Trophoblast cell (in vitro differentiated cells and primary cell): ENCODE measurements at regions not wholly inside any gene's neighbourhood (a gene's known extent, or its start where the extent isn't known, plus 50 kb on each side); places are given as distances from the start of the nearest gene placed in this dataset.

ENCODE experiments used
- DNase-seq, 2 donors: peaks; one replicate each; pipeline ENCODE4 v3.0.0-alpha.2; 2016
- H2AFZ ChIP-seq: 2 replicates; pipeline ENCODE4 v1.6.1; 2013; ENCODE audit warnings: low read length, moderate library complexity, mild to moderate bottlenecking; ENCODE audit not compliant: insufficient read depth, poor library complexity
- H2AK5ac ChIP-seq: 2 replicates; pipeline ENCODE4 v1.6.1; 2013; ENCODE audit warnings: mild to moderate bottlenecking, low read length
- H2BK120ac ChIP-seq: 2 replicates; pipeline ENCODE4 v1.6.1; 2013; ENCODE audit warnings: low read length, mild to moderate bottlenecking, moderate library complexity; ENCODE audit not compliant: insufficient read depth, poor library complexity
- H2BK12ac ChIP-seq: 2 replicates; pipeline ENCODE4 v1.6.1; 2013; ENCODE audit warnings: mild to moderate bottlenecking, low read length, moderate library complexity
- H2BK5ac ChIP-seq: 2 replicates; pipeline ENCODE4 v1.6.1; 2013; ENCODE audit warnings: low read length, low read depth, moderate library complexity, mild to moderate bottlenecking; ENCODE audit not compliant: poor library complexity
- H3K14ac ChIP-seq: 2 replicates; pipeline ENCODE4 v1.6.1; 2013; ENCODE audit warnings: mild to moderate bottlenecking, low read length
- H3K18ac ChIP-seq: 2 replicates; pipeline ENCODE4 v1.6.1; 2013; ENCODE audit warnings: mild to moderate bottlenecking, low read length
- H3K23ac ChIP-seq: 2 replicates; pipeline ENCODE4 v1.6.1; 2013; ENCODE audit warnings: low read length
- H3K27ac ChIP-seq: 2 replicates; pipeline ENCODE4 v1.5.1; 2013; ENCODE audit warnings: low read depth, mild to moderate bottlenecking, inconsistent platforms, low read length, moderate library complexity
- H3K27me3 ChIP-seq: 2 replicates; pipeline ENCODE4 v1.6.1; 2013; ENCODE audit warnings: inconsistent platforms, mild to moderate bottlenecking, low read length, moderate library complexity; ENCODE audit not compliant: insufficient read depth
- H3K36me3 ChIP-seq, 2 experiments: 1 replicate in 1 of 2; 2 replicates in 1 of 2; pipeline ENCODE4 v1.6.1; 2013; ENCODE audit warnings: low read length in 2 of 2, mild to moderate bottlenecking in 2 of 2, moderate library complexity in 1 of 2; ENCODE audit not compliant: insufficient read depth in 2 of 2, control insufficient read depth in 1 of 2
- H3K4ac ChIP-seq: 2 replicates; pipeline ENCODE4 v1.6.1; 2013; ENCODE audit warnings: low read depth, mild to moderate bottlenecking, low read length, moderate library complexity
- H3K4me1 ChIP-seq, 2 experiments: 1 replicate in 1 of 2; 2 replicates in 1 of 2; pipeline ENCODE4 v1.6.1; 2013; ENCODE audit warnings: low read length in 2 of 2, mild to moderate bottlenecking in 2 of 2, moderate library complexity in 1 of 2; ENCODE audit not compliant: insufficient read depth in 2 of 2, control insufficient read depth in 1 of 2
- H3K4me2 ChIP-seq: 2 replicates; pipeline ENCODE4 v1.6.1; 2013; ENCODE audit warnings: inconsistent platforms, mild to moderate bottlenecking, low read length, moderate library complexity
- H3K4me3 ChIP-seq: 2 replicates; pipeline ENCODE4 v1.5.1; 2013; ENCODE audit warnings: mild to moderate bottlenecking, low read depth, low read length, inconsistent platforms
- H3K79me1 ChIP-seq: one replicate; pipeline ENCODE4 v1.6.1; 2013; ENCODE audit warnings: low read length
- H3K79me2 ChIP-seq: 2 replicates; pipeline ENCODE4 v1.6.1; 2013; ENCODE audit warnings: low read length, mild to moderate bottlenecking; ENCODE audit not compliant: control insufficient read depth, insufficient read depth, poor library complexity
- H3K9ac ChIP-seq: 2 replicates; pipeline ENCODE4 v1.6.1; 2013; ENCODE audit warnings: mild to moderate bottlenecking, low read length
- H3K9me3 ChIP-seq: 2 replicates; pipeline ENCODE4 v1.6.1; 2013; ENCODE audit warnings: low read depth, mild to moderate bottlenecking, control low read depth, inconsistent platforms, low read length; ENCODE audit not compliant: insufficient read depth
- H4K12ac ChIP-seq: 2 replicates; pipeline ENCODE4 v1.6.1; 2013; ENCODE audit warnings: low read depth, mild to moderate bottlenecking, low read length, moderate library complexity
- H4K8ac ChIP-seq: 2 replicates; pipeline ENCODE4 v1.6.1; 2013; ENCODE audit warnings: low read depth, mild to moderate bottlenecking, low read length, moderate library complexity
- H4K91ac ChIP-seq: one replicate; pipeline ENCODE4 v1.6.1; 2013; ENCODE audit warnings: low read depth, mild to moderate bottlenecking, low read length, moderate library complexity
- WGBS: extraction: QIAGEN DNeasy Blood & Tissue Kit; methylation state at CpG from one replicate; pipeline ENCODE4 v1.1.7; 2013; ENCODE audit warnings: missing lambda C conversion rate; ENCODE audit not compliant: insufficient read length, insufficient coverage; ENCODE audit errors: extremely low coverage; 5-methylcytosine and 5-hydroxymethylcytosine counted together

- H2AK5ac ChIP-seq = no peak overlapping the region
- H2AFZ ChIP-seq = no peak overlapping the region
- no peak overlapping the region for H3K4ac ChIP-seq
- no peaks in the 10 kb centered on the region for H3K4me1 ChIP-seq
- no peaks in the 10 kb centered on the region for H3K36me3 ChIP-seq
- no peak overlapping the region for H3K14ac ChIP-seq
- H2BK12ac ChIP-seq = no peak overlapping the region
- no peaks in the 10 kb centered on the region for H3K27me3 ChIP-seq
- no peaks in the 10 kb centered on the region for H3K79me2 ChIP-seq
- no peak overlapping the region for H2BK5ac ChIP-seq
- H4K8ac ChIP-seq = no peak overlapping the region
- no peak overlapping the region for H3K27ac ChIP-seq
- H3K23ac ChIP-seq = no peak overlapping the region
- no peaks in the 10 kb centered on the region for H3K9me3 ChIP-seq
- peaks cover 5% of the 10 kb centered on the region for H3K79me1 ChIP-seq
- H3K4me3 ChIP-seq = no peak overlapping the region
- H3K4me2 ChIP-seq = no peak overlapping the region
- H4K91ac ChIP-seq = no peak overlapping the region
- H3K9ac ChIP-seq = no peak overlapping the region
- no CpG with 5 or more reads among the region's 1 CpG for WGBS
- H3K18ac ChIP-seq = no peak overlapping the region
- no peak overlapping the region for H2BK120ac ChIP-seq
- DNase-seq = no peak
- no peak overlapping the region for H4K12ac ChIP-seq
Observed at GRCh38 chr5:41629897-41630296, 119.5 kb upstream of the PLCXD3 start.

- H2BK120ac ChIP-seq = no peak overlapping the region
- H3K18ac ChIP-seq = no peak overlapping the region
- H3K4me1 ChIP-seq = peaks cover 2 to 11% of the 10 kb centered on the region in 2 experiments
- H3K36me3 ChIP-seq = no peaks in the 10 kb centered on the region
- H3K4ac ChIP-seq = no peak overlapping the region
- no peak overlapping the region for H2AK5ac ChIP-seq
- H3K14ac ChIP-seq = no peak overlapping the region
- no peak overlapping the region for H3K4me2 ChIP-seq
- H3K9ac ChIP-seq = no peak overlapping the region
- H3K9me3 ChIP-seq = no peaks in the 10 kb centered on the region
- peak overlapping the region; percentile 71 for H3K27ac ChIP-seq
- H2AFZ ChIP-seq = no peak overlapping the region
- no peak overlapping the region for H3K4me3 ChIP-seq
- H3K23ac ChIP-seq = no peak overlapping the region
- H2BK12ac ChIP-seq = no peak overlapping the region
- no peak overlapping the region for H4K12ac ChIP-seq
- no peak for DNase-seq
- H3K79me1 ChIP-seq = peaks cover 10% of the 10 kb centered on the region
- H4K8ac ChIP-seq = no peak overlapping the region
- no peaks in the 10 kb centered on the region for H3K79me2 ChIP-seq
- no peak overlapping the region for H2BK5ac ChIP-seq
- no peaks in the 10 kb centered on the region for H3K27me3 ChIP-seq
- no peak overlapping the region for H4K91ac ChIP-seq
Observed at GRCh38 chr5:41625571-41625970, 115.2 kb upstream of the PLCXD3 start.

DNA sequence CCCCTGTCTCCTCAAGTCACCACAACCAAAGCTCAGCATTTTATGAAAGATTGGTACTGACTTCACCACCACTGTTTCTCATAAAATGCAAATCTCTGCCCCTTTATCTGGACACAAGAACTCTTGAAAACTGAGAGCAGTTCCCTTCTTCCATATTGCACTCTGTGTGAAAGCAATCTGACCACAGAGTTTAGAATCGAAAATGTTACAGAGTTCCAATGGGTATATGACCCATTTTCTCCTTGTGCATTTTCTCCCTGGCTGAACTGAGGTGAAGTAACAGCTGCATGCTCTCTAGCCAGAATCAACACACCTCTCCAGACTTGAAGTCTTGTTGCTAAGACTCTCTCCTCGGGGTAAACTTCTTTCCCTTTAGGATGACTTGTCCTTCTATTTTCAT lies 111.0 kb upstream of the PLCXD3 start:
- no CpG with 5 or more reads among the region's 2 CpGs for WGBS
- Histone ChIP-seq H2AK5ac (no peak overlapping the region), H3K79me2 (no peaks in the 10 kb centered on the region), H2AFZ (no peak overlapping the region), H3K23ac (no peak overlapping the region), H2BK12ac (peak overlapping the region; percentile 69), H2BK5ac (peak overlapping the region; percentile 49), H3K4me1 (peaks cover 2 to 11% of the 10 kb centered on the region in 2 experiments), H4K12ac (no peak overlapping the region), H3K27ac (no peak overlapping the region), H3K9ac (no peak overlapping the region), H3K36me3 (no peaks in the 10 kb centered on the region), H3K4me3 (no peak overlapping the region), H3K4ac (no peak overlapping the region), H4K91ac (peak overlapping the region; percentile 85), H3K4me2 (no peak overlapping the region), H4K8ac (peak overlapping the region; percentile 35), H2BK120ac (peak overlapping the region; percentile 62), H3K18ac (no peak overlapping the region), H3K9me3 (no peaks in the 10 kb centered on the region), H3K79me1 (peaks cover 6% of the 10 kb centered on the region), H3K14ac (no peak overlapping the region), H3K27me3 (no peaks in the 10 kb centered on the region)
- DNase-seq = no peak

DNA sequence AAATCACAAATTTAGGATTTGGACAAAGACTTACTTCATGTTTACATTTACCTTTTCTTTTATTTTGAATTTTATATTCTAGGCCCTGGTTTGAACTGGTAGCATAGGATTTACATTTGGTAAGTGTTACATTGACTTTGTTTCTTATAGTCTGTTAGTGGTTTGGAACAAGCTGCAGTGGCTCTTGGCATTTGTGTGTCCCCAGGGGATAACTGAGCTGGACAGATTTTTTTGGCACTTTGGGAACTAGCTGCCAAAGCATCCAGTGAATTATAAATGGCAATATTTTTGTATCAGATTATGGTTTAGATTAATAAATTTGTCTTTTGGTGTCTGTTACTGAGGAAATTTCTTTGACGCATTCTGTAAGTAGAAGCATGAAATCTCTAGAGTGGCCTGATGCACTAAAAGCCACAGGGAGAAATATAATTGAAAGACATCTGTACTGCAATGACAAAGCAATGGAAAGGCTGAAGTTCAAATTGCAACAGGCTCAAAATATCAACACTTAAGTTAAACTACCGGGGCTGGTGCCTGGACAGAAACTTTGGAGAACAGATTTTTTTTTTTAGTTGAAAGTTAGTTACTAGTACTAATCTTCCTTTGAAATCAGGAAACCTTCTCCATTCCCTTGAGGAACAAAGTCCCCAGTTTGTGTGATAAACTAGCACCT lies 107.6 kb upstream of the PLCXD3 start:
- Histone ChIP-seq H4K91ac (no peak overlapping the region), H3K79me1 (peaks cover 4% of the 10 kb centered on the region), H3K27me3 (no peaks in the 10 kb centered on the region), H3K79me2 (no peaks in the 10 kb centered on the region), H3K18ac (no peak overlapping the region), H3K36me3 (no peaks in the 10 kb centered on the region), H3K23ac (no peak overlapping the region), H4K8ac (no peak overlapping the region), H2AK5ac (no peak overlapping the region), H3K27ac (peak overlapping the region; percentile 22), H3K4ac (no peak overlapping the region), H2AFZ (no peak overlapping the region), H3K9ac (no peak overlapping the region), H3K4me2 (no peak overlapping the region), H4K12ac (no peak overlapping the region), H3K9me3 (no peaks in the 10 kb centered on the region), H3K4me3 (no peak overlapping the region), H2BK120ac (no peak overlapping the region), H3K14ac (no peak overlapping the region), H3K4me1 (peaks cover 2 to 11% of the 10 kb centered on the region in 2 experiments), H2BK12ac (no peak overlapping the region), H2BK5ac (no peak overlapping the region)
- DNase-seq = no peak
- WGBS = no CpG with 5 or more reads among the region's 2 CpGs
